ENCODE measurements at regions not wholly inside any gene's neighbourhood (a gene's known extent, or its start where the extent isn't known, plus 50 kb on each side); places are given as distances from the start of the nearest gene placed in this dataset.

DNA sequence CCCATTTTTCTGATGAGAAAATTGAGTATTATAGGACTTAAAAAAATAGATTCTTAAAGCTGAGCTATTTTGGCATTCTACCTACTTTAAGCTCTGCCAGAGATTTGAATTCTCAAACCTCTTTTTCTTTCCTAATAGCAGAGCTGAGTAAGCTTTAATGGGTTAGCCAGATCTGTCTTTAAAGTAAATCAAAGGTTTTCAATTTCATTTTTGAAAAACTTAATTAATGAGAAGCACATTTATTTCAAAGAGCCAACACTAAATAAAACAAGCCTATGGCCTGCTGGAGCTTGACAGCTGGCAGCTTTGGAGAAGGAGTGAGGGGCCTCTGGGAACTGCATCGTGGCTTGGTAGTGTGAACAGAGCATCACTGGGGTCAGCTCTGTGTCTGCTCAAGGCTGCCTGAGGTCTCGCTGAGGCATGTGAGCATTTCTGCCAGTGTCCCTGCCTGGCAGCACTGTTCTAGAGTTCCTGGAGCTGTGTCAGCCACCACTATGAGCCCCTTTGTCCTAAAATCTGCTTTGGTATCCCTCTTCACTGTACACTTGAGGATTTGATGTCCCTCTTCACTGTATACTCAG is 50.4 kb upstream of the PRSS23 start:
- Mint-ChIP-seq H3K4me1 (no peaks in the 10 kb centered on the region), H3K27ac (no peak overlapping the region), H3K36me3 (no peaks in the 10 kb centered on the region), H3K4me3 (no peak overlapping the region), H3K9me3 (no peaks in the 10 kb centered on the region), H3K27me3 (peaks cover 0 to 8% of the 10 kb centered on the region in 2 donors)
- POLR2A ChIA-PET = no interaction called here
- H3K27me3 ChIP-seq (ENCODE audit: insufficient read depth, low read length, poor library complexity, severe bottlenecking) = no peaks in the 10 kb centered on the region
- H3K4me3 ChIP-seq (ENCODE audit: low read length) = no peak overlapping the region
- H3K4me1 ChIP-seq (ENCODE audit: insufficient read depth, low read length) = no peaks in the 10 kb centered on the region
- no peaks in the 10 kb centered on the region for H3K36me3 ChIP-seq (ENCODE audit: insufficient read depth, low read length)
- H3K27ac ChIP-seq (ENCODE audit: low read depth, low read length) = no peak overlapping the region
- CTCF ChIA-PET = no interaction called here
- DNase-seq = no peak
- no peaks in the 10 kb centered on the region for H3K9me3 ChIP-seq (ENCODE audit: low read length)

DNA sequence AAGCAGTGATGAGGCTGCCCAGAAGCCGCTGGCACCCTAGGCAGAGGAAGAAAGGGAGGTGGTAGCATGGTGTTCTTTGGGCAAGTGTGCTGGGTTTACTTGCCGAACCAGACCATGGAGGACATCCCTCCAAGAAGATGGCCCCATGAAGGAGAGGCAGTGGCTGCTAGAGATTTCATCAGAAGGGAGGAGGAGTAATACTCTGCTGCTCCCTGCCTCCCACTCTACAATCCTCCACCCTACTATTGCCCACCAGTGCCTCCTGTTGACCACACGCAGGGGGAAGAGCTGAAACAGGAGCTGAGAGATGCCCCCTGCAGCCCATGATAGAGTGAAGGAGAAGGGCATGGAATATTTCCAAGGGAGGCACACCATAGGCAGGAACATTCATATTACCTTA is 51.0 kb upstream of the PRSS23 start:
- no peak overlapping the region for H3K4me3 Mint-ChIP-seq
- no peaks in the 10 kb centered on the region for H3K4me1 Mint-ChIP-seq
- H3K36me3 Mint-ChIP-seq = no peaks in the 10 kb centered on the region
- Histone ChIP-seq H3K4me1 (ENCODE audit: insufficient read depth, low read length) (no peaks in the 10 kb centered on the region), H3K4me3 (ENCODE audit: low read length) (no peak overlapping the region), H3K27me3 (ENCODE audit: insufficient read depth, low read length, poor library complexity, severe bottlenecking) (no peaks in the 10 kb centered on the region), H3K36me3 (ENCODE audit: insufficient read depth, low read length) (no peaks in the 10 kb centered on the region), H3K9me3 (ENCODE audit: low read length) (no peaks in the 10 kb centered on the region), H3K27ac (ENCODE audit: low read depth, low read length) (no peak overlapping the region)
- no peak overlapping the region for H3K27ac Mint-ChIP-seq
- POLR2A ChIA-PET = no interaction called here
- H3K9me3 Mint-ChIP-seq = no peaks in the 10 kb centered on the region
- CTCF ChIA-PET = no interaction called here
- DNase-seq = no peak
- H3K27me3 Mint-ChIP-seq = peaks cover 0 to 8% of the 10 kb centered on the region in 2 donors

DNA sequence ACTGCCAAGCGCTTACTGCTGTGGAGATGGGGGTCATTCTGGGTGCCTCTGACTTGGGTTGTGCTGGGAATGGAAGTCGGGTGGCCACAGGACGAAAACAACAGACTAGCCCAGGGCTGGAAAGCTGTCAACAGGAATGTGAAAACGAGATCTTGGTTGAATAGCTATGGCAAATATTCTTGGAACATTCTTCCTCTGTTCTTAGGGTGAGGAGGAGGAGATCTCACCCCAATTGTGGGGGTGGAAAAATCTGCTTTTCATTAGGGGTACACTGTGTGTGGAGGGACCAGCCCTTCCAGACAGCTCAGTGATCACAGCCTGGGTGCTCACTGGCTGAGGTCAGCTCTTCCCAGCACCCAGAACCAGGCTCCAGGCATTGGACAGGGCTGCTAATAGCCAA is 52.0 kb upstream of the PRSS23 start:
- CTCF ChIA-PET = no interaction called here
- DNase-seq = no peak
- Histone ChIP-seq H3K4me1 (ENCODE audit: insufficient read depth, low read length) (no peaks in the 10 kb centered on the region), H3K4me3 (ENCODE audit: low read length) (no peak overlapping the region), H3K9me3 (ENCODE audit: low read length) (no peaks in the 10 kb centered on the region), H3K27ac (ENCODE audit: low read depth, low read length) (no peak overlapping the region), H3K36me3 (ENCODE audit: insufficient read depth, low read length) (no peaks in the 10 kb centered on the region), H3K27me3 (ENCODE audit: insufficient read depth, low read length, poor library complexity, severe bottlenecking) (no peaks in the 10 kb centered on the region)
- POLR2A ChIA-PET = no interaction called here
- peak overlapping the region in 1 of 8 donors; percentile 63 for H3K27ac Mint-ChIP-seq
- no peaks in the 10 kb centered on the region for H3K9me3 Mint-ChIP-seq
- H3K4me1 Mint-ChIP-seq = no peaks in the 10 kb centered on the region
- peaks cover 3 to 8% of the 10 kb centered on the region in 2 donors for H3K27me3 Mint-ChIP-seq
- H3K36me3 Mint-ChIP-seq = no peaks in the 10 kb centered on the region
- no peak overlapping the region for H3K4me3 Mint-ChIP-seq

DNA sequence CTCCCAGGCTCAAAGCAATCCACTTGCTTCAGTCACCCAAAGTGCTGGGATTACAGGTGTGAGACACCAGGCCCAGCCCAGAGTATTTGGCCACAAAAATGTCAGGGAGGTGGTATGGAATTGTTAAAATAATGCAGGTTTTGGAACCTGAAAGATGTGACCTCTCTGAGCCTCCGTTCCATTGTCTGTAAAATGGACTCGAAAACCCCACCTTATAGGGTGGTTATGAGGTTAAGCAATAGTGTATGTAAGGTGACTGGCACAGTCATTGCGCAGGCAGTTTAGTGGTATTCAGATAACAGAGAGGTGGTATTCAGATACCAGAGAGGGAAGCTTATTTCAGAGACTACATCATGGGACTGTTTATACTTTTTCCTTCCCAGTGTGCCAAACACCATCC is 52.5 kb upstream of the PRSS23 start:
- no peak for DNase-seq
- Mint-ChIP-seq H3K9me3 (no peaks in the 10 kb centered on the region), H3K4me1 (no peaks in the 10 kb centered on the region), H3K27ac (peak overlapping the region in 2 of 8 donors; percentile 21 to 63), H3K4me3 (no peak overlapping the region), H3K36me3 (no peaks in the 10 kb centered on the region), H3K27me3 (peaks cover 5 to 8% of the 10 kb centered on the region in 2 donors)
- Histone ChIP-seq H3K27me3 (ENCODE audit: insufficient read depth, low read length, poor library complexity, severe bottlenecking) (no peaks in the 10 kb centered on the region), H3K27ac (ENCODE audit: low read depth, low read length) (no peak overlapping the region), H3K36me3 (ENCODE audit: insufficient read depth, low read length) (no peaks in the 10 kb centered on the region), H3K4me3 (ENCODE audit: low read length) (no peak overlapping the region), H3K4me1 (ENCODE audit: insufficient read depth, low read length) (no peaks in the 10 kb centered on the region), H3K9me3 (ENCODE audit: low read length) (no peaks in the 10 kb centered on the region)
- POLR2A ChIA-PET = no interaction called here
- CTCF ChIA-PET = no interaction called here

DNA sequence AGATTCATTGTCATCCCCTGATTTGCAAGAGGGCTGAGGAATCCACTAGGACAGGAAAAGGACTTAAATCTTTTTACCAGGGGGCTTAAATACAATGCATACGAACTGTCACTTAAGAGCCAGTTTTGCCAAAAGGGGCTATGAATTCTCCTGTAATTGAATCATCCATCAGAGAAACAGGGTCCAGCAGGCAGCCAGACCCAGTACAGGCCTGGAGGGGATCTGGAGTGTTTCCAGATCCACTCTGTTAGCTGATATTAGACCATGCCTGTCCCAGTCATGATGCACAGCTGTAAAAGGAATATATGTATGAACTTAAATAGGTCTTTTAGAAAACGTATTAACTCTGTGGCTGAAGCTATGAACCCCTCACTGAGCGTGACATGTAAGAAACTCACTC is 53.8 kb upstream of the PRSS23 start:
- no peaks in the 10 kb centered on the region for H3K4me1 Mint-ChIP-seq
- Histone ChIP-seq H3K9me3 (ENCODE audit: low read length) (no peaks in the 10 kb centered on the region), H3K27ac (ENCODE audit: low read depth, low read length) (no peak overlapping the region), H3K4me1 (ENCODE audit: insufficient read depth, low read length) (no peaks in the 10 kb centered on the region), H3K27me3 (ENCODE audit: insufficient read depth, low read length, poor library complexity, severe bottlenecking) (no peaks in the 10 kb centered on the region), H3K36me3 (ENCODE audit: insufficient read depth, low read length) (no peaks in the 10 kb centered on the region), H3K4me3 (ENCODE audit: low read length) (no peak overlapping the region)
- ChIA-PET CTCF (no interaction called here), POLR2A (no interaction called here)
- peaks cover 8 to 16% of the 10 kb centered on the region in 2 donors for H3K27me3 Mint-ChIP-seq
- no peaks in the 10 kb centered on the region for H3K9me3 Mint-ChIP-seq
- H3K27ac Mint-ChIP-seq = no peak overlapping the region
- DNase-seq = no peak
- H3K36me3 Mint-ChIP-seq = no peaks in the 10 kb centered on the region
- no peak overlapping the region for H3K4me3 Mint-ChIP-seq

DNA sequence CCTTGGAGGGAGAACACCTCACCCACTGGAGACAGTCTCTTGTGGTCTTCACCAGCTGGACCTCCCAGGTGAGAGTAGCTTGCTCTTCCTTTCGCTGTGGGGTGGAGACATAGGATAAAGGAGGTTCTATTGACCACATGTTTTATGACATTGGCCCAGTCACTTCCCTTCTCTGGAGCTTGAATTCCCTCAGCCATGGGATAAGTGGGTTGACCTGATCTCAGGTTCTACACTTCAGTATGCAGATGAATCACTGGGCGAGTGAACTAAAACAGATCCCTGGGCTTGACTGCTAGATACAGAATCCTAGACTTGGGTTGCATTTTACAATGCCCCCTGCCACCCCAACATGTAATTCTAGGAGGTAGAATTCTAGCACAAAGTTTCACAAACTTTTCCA is 54.8 kb upstream of the PRSS23 start:
- H3K27ac Mint-ChIP-seq = no peak overlapping the region
- ChIA-PET CTCF (no interaction called here), POLR2A (no interaction called here)
- no peaks in the 10 kb centered on the region for H3K4me1 Mint-ChIP-seq
- Histone ChIP-seq H3K27me3 (ENCODE audit: insufficient read depth, low read length, poor library complexity, severe bottlenecking) (no peaks in the 10 kb centered on the region), H3K36me3 (ENCODE audit: insufficient read depth, low read length) (no peaks in the 10 kb centered on the region), H3K9me3 (ENCODE audit: low read length) (no peaks in the 10 kb centered on the region), H3K4me3 (ENCODE audit: low read length) (no peak overlapping the region), H3K4me1 (ENCODE audit: insufficient read depth, low read length) (no peaks in the 10 kb centered on the region), H3K27ac (ENCODE audit: low read depth, low read length) (no peak overlapping the region)
- no peak overlapping the region for H3K4me3 Mint-ChIP-seq
- no peaks in the 10 kb centered on the region for H3K36me3 Mint-ChIP-seq
- peaks cover 0 to 2% (median 0%) of the 10 kb centered on the region in 5 donors for H3K9me3 Mint-ChIP-seq
- no peak for DNase-seq
- peaks cover 8 to 12% of the 10 kb centered on the region in 2 donors for H3K27me3 Mint-ChIP-seq

DNA sequence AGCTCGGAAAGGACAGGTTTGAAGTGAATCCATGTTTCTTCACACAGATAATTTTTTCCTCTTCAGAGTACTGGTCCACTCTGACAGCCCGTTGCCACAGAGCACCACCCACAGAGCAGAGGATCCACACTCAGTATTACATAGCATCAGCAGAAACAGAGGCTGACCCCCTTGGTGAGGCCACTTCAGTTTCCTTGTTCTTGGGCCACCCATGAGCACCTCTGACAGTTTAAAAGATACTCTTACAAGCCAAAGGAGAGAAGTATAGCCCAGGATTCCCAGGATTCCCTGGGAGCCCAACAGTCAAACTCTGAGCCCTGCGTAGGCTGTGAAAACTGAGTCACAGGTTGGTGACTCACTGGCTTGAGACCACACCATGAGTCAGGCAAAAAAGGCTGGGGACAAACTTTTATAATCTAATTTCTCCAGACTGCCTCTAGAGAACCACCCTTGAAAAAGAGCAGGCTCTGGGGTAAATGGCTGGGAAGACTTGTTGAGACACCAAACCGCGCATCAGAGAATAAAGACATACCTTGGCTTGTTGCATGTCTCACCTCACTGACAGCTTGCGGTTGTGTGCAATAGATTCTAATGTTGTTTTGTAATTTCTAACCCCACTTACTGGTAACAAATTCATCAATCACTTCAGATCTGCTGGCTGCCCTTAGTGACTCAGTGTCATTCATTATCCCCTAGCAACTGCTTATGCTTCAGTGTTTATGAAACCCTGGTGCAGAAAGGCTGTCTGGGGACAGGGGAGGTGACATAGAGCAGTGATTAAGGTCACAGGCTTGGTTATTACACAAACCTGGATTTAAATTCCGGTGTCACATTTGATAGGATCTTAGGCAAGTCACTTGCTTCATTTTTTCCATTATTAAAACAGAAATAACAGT is 56.9 kb upstream of the PRSS23 start:
- no peaks in the 10 kb centered on the region for H3K4me1 ChIP-seq (ENCODE audit: insufficient read depth, low read length)
- Mint-ChIP-seq H3K27ac (no peak overlapping the region), H3K4me3 (no peak overlapping the region), H3K36me3 (no peaks in the 10 kb centered on the region), H3K4me1 (no peaks in the 10 kb centered on the region), H3K9me3 (peaks cover 0 to 3% (median 0%) of the 10 kb centered on the region in 5 donors), H3K27me3 (peaks cover 9 to 12% of the 10 kb centered on the region in 2 donors)
- no peak for DNase-seq
- H3K4me3 ChIP-seq (ENCODE audit: low read length) = no peak overlapping the region
- H3K27me3 ChIP-seq (ENCODE audit: insufficient read depth, low read length, poor library complexity, severe bottlenecking) = no peaks in the 10 kb centered on the region
- CTCF ChIA-PET = no interaction called here
- no peaks in the 10 kb centered on the region for H3K36me3 ChIP-seq (ENCODE audit: insufficient read depth, low read length)
- no peaks in the 10 kb centered on the region for H3K9me3 ChIP-seq (ENCODE audit: low read length)
- H3K27ac ChIP-seq (ENCODE audit: low read depth, low read length) = peak overlapping the region; percentile 61
- POLR2A ChIA-PET = no interaction called here

DNA sequence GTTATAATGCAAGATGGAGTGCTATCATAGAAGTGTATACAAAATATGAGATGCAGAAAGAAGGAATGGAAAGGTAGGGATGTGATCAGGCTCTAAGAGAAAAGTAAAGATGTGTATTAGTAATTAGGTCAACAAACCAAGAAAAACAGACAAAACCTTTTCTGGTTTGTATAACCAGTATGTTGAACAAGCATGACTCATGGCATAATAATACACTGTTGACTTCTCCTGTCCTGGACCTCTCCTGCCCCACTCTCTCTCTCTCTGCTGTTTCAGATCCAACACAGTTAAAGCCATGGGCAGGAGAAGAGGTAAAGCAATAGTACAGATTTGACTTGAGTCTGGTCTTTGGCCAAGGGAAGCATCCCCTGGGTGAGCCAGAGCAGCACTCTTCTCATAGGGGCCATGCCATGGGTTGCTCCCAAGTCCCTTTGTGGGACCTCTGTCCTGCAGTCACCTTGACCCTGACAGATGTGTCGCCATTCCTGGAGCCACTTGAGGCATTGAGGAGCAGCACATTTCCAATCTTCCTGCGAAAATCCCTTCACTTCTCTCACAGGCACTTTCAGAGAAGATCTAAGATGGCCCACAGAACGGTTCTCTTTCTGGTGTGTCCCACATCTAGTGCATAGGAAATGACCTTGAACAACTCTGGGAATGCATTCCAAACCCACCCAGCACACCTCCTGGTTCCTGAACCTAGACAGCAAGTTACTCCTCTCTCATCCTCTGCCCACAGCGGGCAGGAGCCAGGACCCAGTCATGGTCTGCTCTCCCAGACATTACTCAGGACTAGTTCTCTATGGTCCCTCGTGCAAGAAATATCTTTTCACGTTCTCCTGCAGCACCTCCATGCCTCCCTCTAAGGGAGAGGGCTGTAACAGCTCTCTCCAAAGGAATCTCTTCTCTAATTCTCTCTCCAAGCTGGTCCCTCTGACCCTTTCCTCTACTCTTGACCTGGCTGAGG is 58.2 kb upstream of the PRSS23 start:
- no peak overlapping the region for H3K4me3 ChIP-seq (ENCODE audit: low read length)
- H3K27me3 Mint-ChIP-seq = peaks cover 8 to 13% of the 10 kb centered on the region in 2 donors
- DNase-seq = no peak
- H3K9me3 Mint-ChIP-seq = peaks cover 0 to 3% (median 0%) of the 10 kb centered on the region in 5 donors
- no peaks in the 10 kb centered on the region for H3K27me3 ChIP-seq (ENCODE audit: insufficient read depth, low read length, poor library complexity, severe bottlenecking)
- POLR2A ChIA-PET = no interaction called here
- no peaks in the 10 kb centered on the region for H3K36me3 Mint-ChIP-seq
- no peaks in the 10 kb centered on the region for H3K36me3 ChIP-seq (ENCODE audit: insufficient read depth, low read length)
- no peaks in the 10 kb centered on the region for H3K9me3 ChIP-seq (ENCODE audit: low read length)
- no peaks in the 10 kb centered on the region for H3K4me1 Mint-ChIP-seq
- H3K4me3 Mint-ChIP-seq = no peak overlapping the region
- no peak overlapping the region for H3K27ac Mint-ChIP-seq
- CTCF ChIA-PET = no interaction called here
- H3K4me1 ChIP-seq (ENCODE audit: insufficient read depth, low read length) = no peaks in the 10 kb centered on the region
- no peak overlapping the region for H3K27ac ChIP-seq (ENCODE audit: low read depth, low read length)
